Tibial artery (tissue), 4 donors: ENCODE measurements at regions not wholly inside any gene's neighbourhood (a gene's known extent, or its start where the extent isn't known, plus 50 kb on each side); places are given as distances from the start of the nearest gene placed in this dataset.

Experiments
- DNase-seq, 2 donors: peaks; one replicate each; pipeline ENCODE4 v3.0.0-alpha.2; 2019
- H3K27ac ChIP-seq, 2 donors: fragments of 200-600 bp; sonication (generic) in 1 of 2; 1 replicate in 1 of 2; 2 replicates in 1 of 2; pipeline ENCODE4 v1.5.1; 2018 to 2019; ENCODE audit warnings: mild to moderate bottlenecking in 1 of 2
- H3K27me3 ChIP-seq, 2 donors: fragments of 200-600 bp; sonication (generic) in 1 of 2; one replicate each; pipeline versions ENCODE4 v1.5.1 to v1.6.0; 2016 to 2019
- H3K36me3 ChIP-seq, 3 donors: fragments of 200-600 bp; sonication (generic) in 2 of 3; one replicate each; pipeline ENCODE4 v1.5.1; 2016 to 2019; ENCODE audit warnings: mild to moderate bottlenecking in 2 of 3
- H3K4me1 ChIP-seq, 4 donors: fragments of 200-600 bp; sonication (generic) in 2 of 4; 1 replicate in 3 of 4; 2 replicates in 1 of 4; pipeline ENCODE4 v1.5.1; 2016 to 2019
- H3K4me3 ChIP-seq, 2 donors: fragments of 200-600 bp; sonication (generic) in 1 of 2; 1 replicate in 1 of 2; 2 replicates in 1 of 2; pipeline ENCODE4 v1.5.1; 2018 to 2019; ENCODE audit warnings: mild to moderate bottlenecking in 2 of 2
- H3K9me3 ChIP-seq, 3 donors: fragments of 200-600 bp; sonication (generic) in 1 of 3; one replicate each; pipeline ENCODE4 v1.5.1; 2016 to 2019
- CTCF ChIP-seq, 2 experiments: fragments of 200-600 bp in 1 of 2; fragments of 450-650 bp in 1 of 2; IDR thresholded peaks; one replicate each; pipeline ENCODE4 v1.5.1; 2017 to 2019; ENCODE audit warnings: antibody characterized with exemption in 2 of 2, mild to moderate bottlenecking in 1 of 2, moderate library complexity in 1 of 2
- intact Hi-C: fragments of 100-400 bp; cut with DNase I; formaldehyde crosslinking; loops from one replicate; pipeline ENCODE4 v1.15.0; 2023; ENCODE audit warnings: low total_unique reads

- Histone ChIP-seq H3K9me3 (peaks cover 0 to 6% (median 0%) of the 10 kb centered on the region in 3 donors), H3K4me1 (no peaks in the 10 kb centered on the region), H3K27ac (no peak overlapping the region), H3K27me3 (peaks cover 0 to 17% of the 10 kb centered on the region in 2 donors), H3K4me3 (no peak overlapping the region), H3K36me3 (no peaks in the 10 kb centered on the region)
- no peak for DNase-seq
- intact Hi-C loops = no loop called here
- TF ChIP-seq CTCF (IDR thresholded peaks at IDR 0.05) = no peak
These were observed 106.0 kb downstream of the TRIM29 start for GRCh38 chr11:120031612-120032600.

- DNase-seq = no peak
- Histone ChIP-seq H3K9me3 (peaks cover 0 to 6% (median 0%) of the 10 kb centered on the region in 3 donors), H3K27ac (no peak overlapping the region), H3K36me3 (no peaks in the 10 kb centered on the region), H3K27me3 (peaks cover 0 to 18% of the 10 kb centered on the region in 2 donors), H3K4me1 (no peaks in the 10 kb centered on the region), H3K4me3 (no peak overlapping the region)
- TF ChIP-seq CTCF (IDR thresholded peaks at IDR 0.05) = no peak
- intact Hi-C loops = no loop called here
These were observed 106.8 kb downstream of the TRIM29 start for GRCh38 chr11:120031156-120031555.

GRCh38 chr11:120030411-120030810 is 107.5 kb downstream of the TRIM29 start:
- Histone ChIP-seq H3K27me3 (peaks cover 0 to 18% of the 10 kb centered on the region in 2 donors), H3K27ac (no peak overlapping the region), H3K4me1 (no peaks in the 10 kb centered on the region), H3K9me3 (no peaks in the 10 kb centered on the region), H3K36me3 (no peaks in the 10 kb centered on the region), H3K4me3 (no peak overlapping the region)
- TF ChIP-seq CTCF (IDR thresholded peaks at IDR 0.05) = no peak
- intact Hi-C loops = no loop called here
- no peak for DNase-seq

GRCh38 chr11:120029321-120029720 is 108.6 kb downstream of the TRIM29 start:
- no peak overlapping the region for H3K27ac ChIP-seq
- H3K27me3 ChIP-seq = peaks cover 0 to 18% of the 10 kb centered on the region in 2 donors
- TF ChIP-seq CTCF (IDR thresholded peaks at IDR 0.05) = no peak
- no peaks in the 10 kb centered on the region for H3K4me1 ChIP-seq
- H3K4me3 ChIP-seq = no peak overlapping the region
- DNase-seq = no peak
- H3K9me3 ChIP-seq = no peaks in the 10 kb centered on the region
- intact Hi-C loops = no loop called here
- H3K36me3 ChIP-seq = no peaks in the 10 kb centered on the region

- Histone ChIP-seq H3K4me3 (no peak overlapping the region), H3K27ac (no peak overlapping the region), H3K36me3 (no peaks in the 10 kb centered on the region), H3K9me3 (no peaks in the 10 kb centered on the region), H3K27me3 (peaks cover 0 to 18% of the 10 kb centered on the region in 2 donors), H3K4me1 (no peaks in the 10 kb centered on the region)
- intact Hi-C loops = no loop called here
- TF ChIP-seq CTCF (IDR thresholded peaks at IDR 0.05) = no peak
- no peak for DNase-seq
These were observed 109.0 kb downstream of the TRIM29 start for GRCh38 chr11:120028897-120029258.
